ENCODE measurements at regions not wholly inside any gene's neighbourhood (a gene's known extent, or its start where the extent isn't known, plus 50 kb on each side); places are given as distances from the start of the nearest gene placed in this dataset.

DNA sequence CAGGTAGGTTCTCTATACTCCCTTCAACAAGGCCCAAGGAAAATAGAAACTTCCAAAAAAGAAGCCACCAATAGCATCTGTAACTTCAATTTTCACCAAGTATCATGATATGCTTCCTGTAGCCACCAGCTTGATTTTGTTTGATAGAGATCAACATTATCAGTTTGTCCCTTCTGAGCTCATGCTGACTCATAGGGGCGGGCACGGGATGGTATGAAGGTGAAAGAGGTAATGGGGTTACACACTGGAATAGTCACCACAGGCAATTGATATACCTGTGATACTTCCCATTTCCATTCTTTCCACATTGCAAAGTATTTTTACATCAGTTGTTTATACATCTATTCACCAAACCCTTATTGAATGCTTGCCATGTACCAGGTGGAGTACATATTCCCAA lies 134.1 kb downstream of the KCNA5 start:
- Histone ChIP-seq H3K36me3 (ENCODE audit: control insufficient read depth, insufficient read depth, low read length) (no peaks in the 10 kb centered on the region), H3K27me3 (ENCODE audit: control insufficient read depth, insufficient read depth, low read length) (no peaks in the 10 kb centered on the region), H3K4me1 (ENCODE audit: control insufficient read depth, insufficient read depth, low read length) (no peaks in the 10 kb centered on the region; the same call in 1 of the 2 replicates), H3K27ac (ENCODE audit: low read length) (no peak overlapping the region), H3K9me3 (ENCODE audit: control insufficient read depth, insufficient read depth, low read length) (no peaks in the 10 kb centered on the region), H3K4me3 (ENCODE audit: low read length) (no peak overlapping the region)
- WGBS (ENCODE audit: insufficient coverage, insufficient read length): no CpG with 5 or more reads among the region's 2 CpGs
- DNase-seq (ENCODE audit: low read depth, low spot score): no peak

DNA sequence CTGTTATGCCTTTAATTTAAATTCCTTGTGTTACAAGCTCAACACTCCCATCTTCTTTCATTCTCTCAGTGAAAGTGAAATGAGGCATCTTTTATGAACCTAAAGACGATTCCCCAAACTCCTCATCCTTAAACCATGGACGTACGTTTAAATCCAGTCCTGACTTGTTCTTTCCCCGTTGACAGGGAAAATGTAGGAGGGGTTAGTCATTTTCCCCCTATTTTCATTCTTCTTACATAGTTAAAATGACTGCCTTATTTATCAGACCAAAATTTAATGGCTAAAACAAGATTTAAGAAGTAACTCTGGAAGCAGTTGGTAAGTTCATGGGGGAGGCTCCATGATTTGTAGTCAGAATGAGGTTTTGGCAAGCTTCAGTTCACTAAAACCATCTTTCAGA lies 134.9 kb downstream of the KCNA5 start:
- Histone ChIP-seq H3K9me3 (ENCODE audit: control insufficient read depth, insufficient read depth, low read length) (no peaks in the 10 kb centered on the region), H3K27ac (ENCODE audit: low read length) (no peak overlapping the region), H3K27me3 (ENCODE audit: control insufficient read depth, insufficient read depth, low read length) (no peaks in the 10 kb centered on the region), H3K4me1 (ENCODE audit: control insufficient read depth, insufficient read depth, low read length) (no peaks in the 10 kb centered on the region; the same call in 1 of the 2 replicates), H3K36me3 (ENCODE audit: control insufficient read depth, insufficient read depth, low read length) (no peaks in the 10 kb centered on the region), H3K4me3 (ENCODE audit: low read length) (no peak overlapping the region)
- no peak for DNase-seq (ENCODE audit: low read depth, low spot score)
- no CpG with 5 or more reads among the region's 4 CpGs for WGBS (ENCODE audit: insufficient coverage, insufficient read length)

GRCh38 chr12:5180496-5180895 lies 136.8 kb downstream of the KCNA5 start:
- no peaks in the 10 kb centered on the region for H3K36me3 ChIP-seq (ENCODE audit: control insufficient read depth, insufficient read depth, low read length)
- WGBS (ENCODE audit: insufficient coverage, insufficient read length): no CpG with 5 or more reads among the region's 5 CpGs
- no peak overlapping the region for H3K4me3 ChIP-seq (ENCODE audit: low read length)
- H3K27ac ChIP-seq (ENCODE audit: low read length): no peak overlapping the region
- no peak for DNase-seq (ENCODE audit: low read depth, low spot score)
- no peaks in the 10 kb centered on the region for H3K27me3 ChIP-seq (ENCODE audit: control insufficient read depth, insufficient read depth, low read length)
- H3K4me1 ChIP-seq (ENCODE audit: control insufficient read depth, insufficient read depth, low read length): no peaks in the 10 kb centered on the region; the same call in 1 of the 2 replicates
- no peaks in the 10 kb centered on the region for H3K9me3 ChIP-seq (ENCODE audit: control insufficient read depth, insufficient read depth, low read length)

GRCh38 chr12:5184186-5184585 lies 140.5 kb downstream of the KCNA5 start:
- Histone ChIP-seq H3K9me3 (ENCODE audit: control insufficient read depth, insufficient read depth, low read length) (no peaks in the 10 kb centered on the region), H3K4me3 (ENCODE audit: low read length) (no peak overlapping the region), H3K36me3 (ENCODE audit: control insufficient read depth, insufficient read depth, low read length) (no peaks in the 10 kb centered on the region), H3K27ac (ENCODE audit: low read length) (no peak overlapping the region), H3K4me1 (ENCODE audit: control insufficient read depth, insufficient read depth, low read length) (no peaks in the 10 kb centered on the region; the same call in 1 of the 2 replicates), H3K27me3 (ENCODE audit: control insufficient read depth, insufficient read depth, low read length) (no peaks in the 10 kb centered on the region)
- no peak for DNase-seq (ENCODE audit: low read depth, low spot score)
- no CpG with 5 or more reads among the region's 5 CpGs for WGBS (ENCODE audit: insufficient coverage, insufficient read length)

GRCh38 chr12:5185435-5186069 lies 141.9 kb downstream of the KCNA5 start:
- no peaks in the 10 kb centered on the region for H3K27me3 ChIP-seq (ENCODE audit: control insufficient read depth, insufficient read depth, low read length)
- no peak overlapping the region for H3K4me3 ChIP-seq (ENCODE audit: low read length)
- WGBS (ENCODE audit: insufficient coverage, insufficient read length): no CpG with 5 or more reads among the region's 8 CpGs
- H3K36me3 ChIP-seq (ENCODE audit: control insufficient read depth, insufficient read depth, low read length): no peaks in the 10 kb centered on the region
- no peaks in the 10 kb centered on the region; the same call in 1 of the 2 replicates for H3K4me1 ChIP-seq (ENCODE audit: control insufficient read depth, insufficient read depth, low read length)
- H3K9me3 ChIP-seq (ENCODE audit: control insufficient read depth, insufficient read depth, low read length): no peaks in the 10 kb centered on the region
- DNase-seq (ENCODE audit: low read depth, low spot score): no peak
- no peak overlapping the region for H3K27ac ChIP-seq (ENCODE audit: low read length)

- Histone ChIP-seq H3K27ac (ENCODE audit: low read length) (no peak overlapping the region), H3K27me3 (ENCODE audit: control insufficient read depth, insufficient read depth, low read length) (no peaks in the 10 kb centered on the region), H3K4me3 (ENCODE audit: low read length) (no peak overlapping the region), H3K9me3 (ENCODE audit: control insufficient read depth, insufficient read depth, low read length) (no peaks in the 10 kb centered on the region), H3K36me3 (ENCODE audit: control insufficient read depth, insufficient read depth, low read length) (no peaks in the 10 kb centered on the region), H3K4me1 (ENCODE audit: control insufficient read depth, insufficient read depth, low read length) (no peaks in the 10 kb centered on the region)
- no peak for DNase-seq (ENCODE audit: low read depth, low spot score)
- WGBS (ENCODE audit: insufficient coverage, insufficient read length): no CpG with 5 or more reads among the region's 4 CpGs
Observed at GRCh38 chr12:5186715-5187114, 143.0 kb downstream of the KCNA5 start.

DNA sequence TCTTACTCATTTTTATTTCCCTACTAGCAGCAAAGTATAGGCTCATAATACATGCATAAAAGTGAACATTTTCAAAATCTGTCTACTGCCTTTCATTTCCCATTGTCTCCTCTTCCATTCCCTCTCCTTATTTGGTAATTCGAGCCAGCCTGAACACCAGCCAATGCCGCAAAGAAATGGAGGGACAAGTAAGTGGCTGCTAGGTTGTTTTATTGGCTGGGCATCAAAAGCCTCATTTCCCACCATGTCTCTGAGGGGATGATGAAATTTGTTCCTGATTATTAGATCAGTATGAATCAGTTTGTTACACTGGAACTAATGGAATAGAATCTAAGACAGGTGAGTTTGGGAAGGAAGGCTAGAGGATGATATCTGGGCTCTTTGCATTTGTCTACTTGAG lies 143.5 kb downstream of the KCNA5 start:
- no peaks in the 10 kb centered on the region for H3K9me3 ChIP-seq (ENCODE audit: control insufficient read depth, insufficient read depth, low read length)
- no peaks in the 10 kb centered on the region for H3K27me3 ChIP-seq (ENCODE audit: control insufficient read depth, insufficient read depth, low read length)
- H3K4me1 ChIP-seq (ENCODE audit: control insufficient read depth, insufficient read depth, low read length): no peaks in the 10 kb centered on the region
- no CpG with 5 or more reads among the region's 2 CpGs for WGBS (ENCODE audit: insufficient coverage, insufficient read length)
- no peak for DNase-seq (ENCODE audit: low read depth, low spot score)
- H3K4me3 ChIP-seq (ENCODE audit: low read length): no peak overlapping the region
- no peak overlapping the region for H3K27ac ChIP-seq (ENCODE audit: low read length)
- no peaks in the 10 kb centered on the region for H3K36me3 ChIP-seq (ENCODE audit: control insufficient read depth, insufficient read depth, low read length)

DNA sequence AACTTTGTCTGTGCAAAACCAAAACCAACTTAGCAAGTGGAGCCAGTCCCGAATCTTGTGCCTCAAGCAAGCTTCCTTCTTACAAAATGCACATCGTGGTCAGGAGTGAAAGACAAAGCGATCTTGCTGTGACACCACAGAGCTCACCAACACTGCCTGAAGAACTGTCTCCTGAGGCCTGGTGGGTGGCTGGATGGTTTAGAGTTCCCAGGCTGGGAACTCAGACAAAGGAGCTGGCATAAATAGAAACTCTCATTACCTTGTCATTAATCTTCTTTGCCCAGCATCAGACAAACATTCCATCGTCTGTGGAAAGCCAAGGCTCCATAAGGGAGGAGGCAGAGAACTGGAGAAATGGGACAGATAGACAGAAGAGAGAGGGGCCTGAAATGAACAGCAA lies 144.8 kb downstream of the KCNA5 start:
- H3K27me3 ChIP-seq (ENCODE audit: control insufficient read depth, insufficient read depth, low read length): no peaks in the 10 kb centered on the region
- H3K36me3 ChIP-seq (ENCODE audit: control insufficient read depth, insufficient read depth, low read length): no peaks in the 10 kb centered on the region
- no peak overlapping the region for H3K4me3 ChIP-seq (ENCODE audit: low read length)
- WGBS (ENCODE audit: insufficient coverage, insufficient read length): no CpG with 5 or more reads among the region's 4 CpGs
- DNase-seq (ENCODE audit: low read depth, low spot score): no peak
- H3K9me3 ChIP-seq (ENCODE audit: control insufficient read depth, insufficient read depth, low read length): no peaks in the 10 kb centered on the region
- no peaks in the 10 kb centered on the region for H3K4me1 ChIP-seq (ENCODE audit: control insufficient read depth, insufficient read depth, low read length)
- no peak overlapping the region for H3K27ac ChIP-seq (ENCODE audit: low read length)

- Histone ChIP-seq H3K9me3 (ENCODE audit: control insufficient read depth, insufficient read depth, low read length) (no peaks in the 10 kb centered on the region), H3K27me3 (ENCODE audit: control insufficient read depth, insufficient read depth, low read length) (no peaks in the 10 kb centered on the region), H3K4me1 (ENCODE audit: control insufficient read depth, insufficient read depth, low read length) (no peaks in the 10 kb centered on the region), H3K4me3 (ENCODE audit: low read length) (no peak overlapping the region), H3K36me3 (ENCODE audit: control insufficient read depth, insufficient read depth, low read length) (no peaks in the 10 kb centered on the region), H3K27ac (ENCODE audit: low read length) (no peak overlapping the region)
- no CpG with 5 or more reads among the region's 4 CpGs for WGBS (ENCODE audit: insufficient coverage, insufficient read length)
- DNase-seq (ENCODE audit: low read depth, low spot score): no peak
Observed at GRCh38 chr12:5189173-5189572, 145.5 kb downstream of the KCNA5 start.

DNA sequence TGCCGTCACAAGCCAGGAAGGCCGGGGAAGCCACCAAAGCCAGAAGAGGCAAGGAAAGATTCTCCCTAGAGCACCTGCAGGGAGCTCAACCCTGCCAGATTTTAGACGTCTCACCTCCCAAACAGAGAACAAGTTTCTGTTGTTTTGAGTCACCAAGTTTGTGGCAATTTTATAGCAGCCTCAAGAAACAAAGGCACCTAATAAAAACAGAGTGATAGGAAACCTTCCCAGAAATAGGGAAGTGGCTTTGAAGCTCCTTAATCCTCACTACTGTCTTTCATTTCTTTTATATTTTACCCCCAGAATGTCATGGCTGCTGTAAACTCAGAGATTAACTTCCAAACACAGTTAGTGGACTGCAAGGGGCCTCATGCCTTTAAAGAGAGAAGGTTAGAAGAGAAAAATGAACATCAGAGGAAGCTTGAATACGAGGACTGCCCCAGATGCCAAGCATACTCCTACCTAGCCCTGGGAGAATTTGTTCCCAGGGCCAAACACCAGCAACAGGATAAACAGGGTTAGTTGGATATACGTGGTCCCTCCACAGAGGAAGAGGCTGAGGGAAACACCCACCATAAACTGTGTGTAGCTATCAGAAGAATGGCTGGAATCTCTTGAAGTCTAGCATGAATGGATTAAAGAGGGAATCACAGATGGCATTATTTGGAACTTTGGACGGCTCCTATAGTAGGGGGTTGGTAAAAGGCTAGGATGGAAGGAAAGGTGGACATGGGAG lies 148.3 kb downstream of the KCNA5 start:
- WGBS (ENCODE audit: insufficient coverage, insufficient read length): no CpG with 5 or more reads among the region's 6 CpGs
- Histone ChIP-seq H3K36me3 (ENCODE audit: control insufficient read depth, insufficient read depth, low read length) (no peaks in the 10 kb centered on the region), H3K4me3 (ENCODE audit: low read length) (no peak overlapping the region), H3K9me3 (ENCODE audit: control insufficient read depth, insufficient read depth, low read length) (no peaks in the 10 kb centered on the region), H3K4me1 (ENCODE audit: control insufficient read depth, insufficient read depth, low read length) (no peaks in the 10 kb centered on the region), H3K27ac (ENCODE audit: low read length) (no peak overlapping the region), H3K27me3 (ENCODE audit: control insufficient read depth, insufficient read depth, low read length) (no peaks in the 10 kb centered on the region)
- no peak for DNase-seq (ENCODE audit: low read depth, low spot score)

- Histone ChIP-seq H3K9me3 (ENCODE audit: control insufficient read depth, insufficient read depth, low read length) (no peaks in the 10 kb centered on the region), H3K27ac (ENCODE audit: low read length) (no peak overlapping the region), H3K4me3 (ENCODE audit: low read length) (no peak overlapping the region), H3K4me1 (ENCODE audit: control insufficient read depth, insufficient read depth, low read length) (no peaks in the 10 kb centered on the region), H3K36me3 (ENCODE audit: control insufficient read depth, insufficient read depth, low read length) (no peaks in the 10 kb centered on the region), H3K27me3 (ENCODE audit: control insufficient read depth, insufficient read depth, low read length) (no peaks in the 10 kb centered on the region)
- DNase-seq (ENCODE audit: low read depth, low spot score): no peak
- no CpG with 5 or more reads among the region's 2 CpGs for WGBS (ENCODE audit: insufficient coverage, insufficient read length)
Observed at GRCh38 chr12:5192726-5193125, 149.0 kb downstream of the KCNA5 start.

Data from iPS DF 6.9 (cell line).